AG04450 (cell line): ENCODE measurements at regions not wholly inside any gene's neighbourhood (a gene's known extent, or its start where the extent isn't known, plus 50 kb on each side); places are given as distances from the start of the nearest gene placed in this dataset.

Source experiments
- CTCF ChIA-PET: fragments of 300-600, 350-600 bp; formaldehyde crosslinking; extraction: SDS; loops from one replicate; lab custom pipeline; 2022; ENCODE audit warnings: antibody characterized with exemption, inconsistent platforms; lab: Charles Lee
- POLR2A ChIA-PET: fragments of 350-600 bp; formaldehyde crosslinking; extraction: SDS; loops from one replicate; lab custom pipeline; 2021; ENCODE audit warnings: antibody characterized with exemption, inconsistent platforms; lab: Yijun Ruan, JAX
- DNase-seq: peaks from one replicate; pipeline ENCODE4 v3.0.0-alpha.2; 2011; ENCODE audit warnings: low read depth, low spot score
- H3K27ac ChIP-seq: one replicate; pipeline ENCODE4 v1.5.1; 2012; ENCODE audit warnings: low read depth, low read length, control low read depth
- H3K27me3 ChIP-seq: one replicate; pipeline ENCODE4 v1.6.0; 2012; ENCODE audit warnings: low read length; ENCODE audit not compliant: control insufficient read depth, insufficient read depth
- H3K4me3 ChIP-seq: 2 replicates; pipeline ENCODE4 v1.5.1; 2011; ENCODE audit warnings: mild to moderate bottlenecking, low read depth, low read length, control low read depth
- H3K9me3 ChIP-seq: 2 replicates; pipeline ENCODE4 v1.5.1; 2012; ENCODE audit warnings: low read length; ENCODE audit not compliant: control insufficient read depth, insufficient read depth
- TF ChIP-seq, protein P1 (sequence below): IDR thresholded peaks from 2 replicates; pipeline ENCODE4 v1.5.1; 2011; ENCODE audit warnings: low read depth, low read length, control low read depth, inconsistent platforms

DNA sequence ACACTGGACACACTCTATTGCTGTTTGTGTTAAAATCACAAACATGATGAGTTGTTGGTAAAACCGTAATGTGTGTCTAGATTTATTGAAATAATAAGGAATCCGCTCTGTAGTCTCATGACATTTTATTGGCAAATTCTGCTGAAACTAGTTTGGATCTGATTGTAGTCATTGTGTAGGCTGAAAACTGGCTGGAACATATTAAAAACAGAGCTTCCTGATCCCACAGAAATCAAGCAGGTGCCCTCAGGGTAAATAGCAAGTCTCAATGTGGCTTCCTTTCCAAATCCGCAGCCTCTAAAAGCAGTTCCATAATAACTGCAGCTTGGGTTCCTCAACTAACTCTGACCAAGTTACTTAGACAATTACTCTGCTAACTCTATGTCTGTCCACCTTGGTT is 427.5 kb upstream of the KIF2A start:
- DNase-seq: no peak
- ChIA-PET CTCF (no interaction called here), POLR2A (no interaction called here)
- peaks cover 2% of the 10 kb centered on the region for H3K27me3 ChIP-seq
- H3K4me3 ChIP-seq: no peak overlapping the region
- no peak overlapping the region for H3K27ac ChIP-seq
- TF ChIP-seq, protein P1, sequence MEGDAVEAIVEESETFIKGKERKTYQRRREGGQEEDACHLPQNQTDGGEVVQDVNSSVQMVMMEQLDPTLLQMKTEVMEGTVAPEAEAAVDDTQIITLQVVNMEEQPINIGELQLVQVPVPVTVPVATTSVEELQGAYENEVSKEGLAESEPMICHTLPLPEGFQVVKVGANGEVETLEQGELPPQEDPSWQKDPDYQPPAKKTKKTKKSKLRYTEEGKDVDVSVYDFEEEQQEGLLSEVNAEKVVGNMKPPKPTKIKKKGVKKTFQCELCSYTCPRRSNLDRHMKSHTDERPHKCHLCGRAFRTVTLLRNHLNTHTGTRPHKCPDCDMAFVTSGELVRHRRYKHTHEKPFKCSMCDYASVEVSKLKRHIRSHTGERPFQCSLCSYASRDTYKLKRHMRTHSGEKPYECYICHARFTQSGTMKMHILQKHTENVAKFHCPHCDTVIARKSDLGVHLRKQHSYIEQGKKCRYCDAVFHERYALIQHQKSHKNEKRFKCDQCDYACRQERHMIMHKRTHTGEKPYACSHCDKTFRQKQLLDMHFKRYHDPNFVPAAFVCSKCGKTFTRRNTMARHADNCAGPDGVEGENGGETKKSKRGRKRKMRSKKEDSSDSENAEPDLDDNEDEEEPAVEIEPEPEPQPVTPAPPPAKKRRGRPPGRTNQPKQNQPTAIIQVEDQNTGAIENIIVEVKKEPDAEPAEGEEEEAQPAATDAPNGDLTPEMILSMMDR: no peak
- no peaks in the 10 kb centered on the region for H3K9me3 ChIP-seq

DNA sequence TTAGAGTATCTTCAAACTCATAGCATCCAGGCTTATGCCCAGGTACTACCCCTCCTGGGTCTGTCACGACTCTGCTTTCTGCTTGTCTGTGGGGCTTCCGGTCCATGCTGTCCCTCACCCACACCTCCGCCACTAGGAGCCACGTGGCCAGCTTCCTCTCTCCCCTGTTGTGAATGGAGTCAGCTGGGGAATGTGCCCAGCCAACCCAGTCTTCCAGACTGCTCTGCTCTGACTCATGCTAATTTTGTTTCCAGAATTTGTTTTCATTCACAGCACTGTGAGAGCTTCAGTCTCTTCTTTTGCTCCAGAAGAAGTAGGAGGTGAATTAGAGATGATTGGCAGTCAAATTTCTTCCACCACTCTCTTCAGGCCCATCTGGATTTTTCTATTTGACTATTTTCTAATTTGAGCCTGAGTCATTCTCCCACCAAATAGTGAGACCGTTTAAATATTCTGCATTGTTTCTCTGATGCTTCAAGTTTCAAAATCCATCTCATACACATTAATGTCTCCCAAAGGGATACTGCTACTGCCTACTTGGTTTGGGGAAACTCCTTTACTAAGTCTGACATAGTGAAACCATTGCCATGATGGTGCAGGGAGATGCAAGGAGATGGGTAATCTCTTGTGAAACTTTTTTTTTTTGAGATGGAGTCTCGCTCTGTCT is 424.1 kb upstream of the KIF2A start:
- POLR2A ChIA-PET: no interaction called here
- DNase-seq: no peak

DNA sequence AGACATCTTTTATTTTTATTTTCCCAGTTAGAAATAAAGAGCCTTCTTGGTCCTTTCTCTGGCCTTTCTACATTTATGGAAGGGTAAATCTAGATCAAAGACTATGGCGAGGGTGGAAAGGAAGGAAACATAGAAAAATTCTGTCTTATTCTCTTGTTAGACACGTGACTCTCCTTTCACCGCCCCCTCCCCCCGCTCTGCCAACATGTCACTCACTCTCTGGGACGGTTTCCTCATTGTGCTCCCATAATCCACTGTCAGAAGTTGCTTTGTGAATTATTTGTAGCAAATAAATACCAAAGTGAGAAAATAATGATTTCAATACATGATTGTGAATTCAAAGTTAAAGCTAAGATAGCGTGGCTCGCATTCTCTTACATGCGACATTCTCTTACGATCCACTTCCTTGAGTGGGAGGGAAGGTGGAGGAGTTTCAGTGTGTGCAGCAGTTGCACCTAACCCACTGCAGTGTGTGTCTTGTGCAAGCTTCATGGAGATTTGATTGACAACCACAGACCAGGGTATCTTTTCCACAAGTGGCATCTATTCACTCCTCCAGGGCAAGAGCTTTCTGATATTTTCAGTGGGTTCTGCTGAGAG is 423.0 kb upstream of the KIF2A start:
- no peaks in the 10 kb centered on the region for H3K27me3 ChIP-seq
- no peak overlapping the region for H3K4me3 ChIP-seq
- no peak for DNase-seq
- no peaks in the 10 kb centered on the region for H3K9me3 ChIP-seq
- H3K27ac ChIP-seq: no peak overlapping the region
- ChIA-PET POLR2A (no interaction called here), CTCF (no interaction called here)
- TF ChIP-seq, protein P1: no peak

More for the DNA sequence above, 424.1 kb upstream of the KIF2A start:
- Histone ChIP-seq H3K27me3 (no peaks in the 10 kb centered on the region), H3K4me3 (no peak overlapping the region), H3K9me3 (no peaks in the 10 kb centered on the region), H3K27ac (no peak overlapping the region)
- CTCF ChIA-PET: no interaction called here
- TF ChIP-seq, protein P1: no peak

DNA sequence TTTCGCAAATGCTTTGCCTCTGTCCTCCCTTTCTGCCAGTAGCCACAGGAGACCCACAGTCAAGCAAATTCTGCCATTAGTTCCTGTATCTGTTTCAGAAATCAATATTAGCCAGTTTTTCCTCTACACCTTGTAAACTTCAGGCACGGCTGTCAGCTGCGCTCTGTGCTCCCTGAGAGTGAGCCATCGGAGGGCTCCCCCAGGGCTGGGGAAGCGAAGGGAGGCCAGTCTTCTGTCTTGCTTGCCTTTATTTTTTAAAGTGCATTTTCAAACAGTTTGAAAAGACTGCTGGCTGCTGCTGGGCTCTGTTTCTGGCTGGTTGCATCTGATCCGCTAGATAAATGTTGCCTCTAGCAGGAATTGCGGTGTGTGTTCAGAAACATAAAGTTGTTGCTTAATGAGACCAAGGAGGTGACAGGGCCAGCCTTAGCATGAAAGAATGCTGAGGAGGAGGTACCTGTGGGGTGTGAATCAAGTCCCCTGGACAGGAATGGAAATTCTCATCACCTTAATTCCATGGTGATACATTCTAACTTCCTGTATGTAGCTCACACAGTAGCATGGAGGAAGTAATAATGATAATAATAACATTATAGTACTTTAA is 421.7 kb upstream of the KIF2A start:
- no peaks in the 10 kb centered on the region for H3K27me3 ChIP-seq
- TF ChIP-seq, protein P1: no peak
- H3K27ac ChIP-seq: no peak overlapping the region
- no peak for DNase-seq
- POLR2A ChIA-PET: no interaction called here
- CTCF ChIA-PET: no interaction called here
- H3K9me3 ChIP-seq: no peaks in the 10 kb centered on the region
- no peak overlapping the region for H3K4me3 ChIP-seq

DNA sequence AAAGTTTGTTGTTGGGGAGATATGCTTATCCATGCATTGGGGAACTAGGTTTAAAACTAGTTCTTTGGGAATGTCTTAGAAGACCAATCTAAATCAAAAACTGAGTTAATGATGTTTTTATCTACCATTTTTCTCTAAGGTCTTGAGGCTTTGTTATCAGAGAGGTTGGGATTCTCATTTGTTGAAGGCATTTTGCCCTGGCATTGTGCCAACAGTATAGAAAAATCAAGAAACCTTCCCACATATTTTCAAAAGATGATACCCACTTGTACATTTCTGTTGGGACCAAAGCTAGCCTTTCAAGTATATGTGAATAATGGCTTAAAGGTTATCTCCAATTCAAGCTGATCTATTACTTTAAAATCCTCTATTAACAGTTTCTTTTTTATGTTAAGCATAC is 419.8 kb upstream of the KIF2A start:
- POLR2A ChIA-PET: no interaction called here
- no peaks in the 10 kb centered on the region for H3K9me3 ChIP-seq
- no peak overlapping the region for H3K4me3 ChIP-seq
- TF ChIP-seq, protein P1: no peak
- CTCF ChIA-PET: no interaction called here
- no peak for DNase-seq
- H3K27me3 ChIP-seq: no peaks in the 10 kb centered on the region
- no peak overlapping the region for H3K27ac ChIP-seq
